T-helper 2 cell (primary cell): ENCODE measurements at regions not wholly inside any gene's neighbourhood (a gene's known extent, or its start where the extent isn't known, plus 50 kb on each side); places are given as distances from the start of the nearest gene placed in this dataset.

ENCODE experiments used
- DNase-seq, 5 experiments: peaks; one replicate each; pipeline versions ENCODE4 v3.0.0 to v3.0.0-alpha.2; 2012 to 2022

- DNase-seq, result no peak
Observed at GRCh38 chr4:129422277-129422676, 326.3 kb downstream of the C4orf33 start.

GRCh38 chr4:129428454-129428853, 332.5 kb downstream of the C4orf33 start:
- no peak for DNase-seq

- no peak for DNase-seq
Observed at GRCh38 chr4:129429581-129430320, 333.8 kb downstream of the C4orf33 start.

GRCh38 chr4:129437347-129437746, 341.4 kb downstream of the C4orf33 start:
- no peak for DNase-seq

- no peak for DNase-seq
Observed at GRCh38 chr4:129438456-129438981, 342.6 kb downstream of the C4orf33 start.

- no peak for DNase-seq
Observed at GRCh38 chr4:129446074-129446473, 350.1 kb downstream of the C4orf33 start.

- DNase-seq, result no peak
Observed at GRCh38 chr4:129453524-129454200, 357.7 kb downstream of the C4orf33 start.

- no peak for DNase-seq
Observed at GRCh38 chr4:129455482-129455881, 359.5 kb downstream of the C4orf33 start.

GRCh38 chr4:129468624-129469023, 372.7 kb downstream of the C4orf33 start:
- DNase-seq, result no peak

GRCh38 chr4:129474698-129475097, 378.7 kb downstream of the C4orf33 start:
- no peak for DNase-seq

GRCh38 chr4:129481107-129481506, 385.2 kb downstream of the C4orf33 start:
- DNase-seq, result no peak

- DNase-seq, result no peak
Observed at GRCh38 chr4:129488427-129488826, 392.5 kb downstream of the C4orf33 start.

GRCh38 chr4:129490516-129490915, 394.6 kb downstream of the C4orf33 start:
- DNase-seq, result no peak

GRCh38 chr4:129498626-129499025, 402.7 kb downstream of the C4orf33 start:
- no peak for DNase-seq

- no peak for DNase-seq
Observed at GRCh38 chr4:129514852-129515251, 418.9 kb downstream of the C4orf33 start.

GRCh38 chr4:129515356-129515755, 419.4 kb downstream of the C4orf33 start:
- no peak for DNase-seq

- DNase-seq, result no peak
Observed at GRCh38 chr4:129526812-129527211, 430.9 kb downstream of the C4orf33 start.

- DNase-seq, result no peak
Observed at GRCh38 chr4:129531253-129531652, 435.3 kb downstream of the C4orf33 start.

- DNase-seq, result no peak
Observed at GRCh38 chr4:129532573-129532972, 436.6 kb downstream of the C4orf33 start.

- DNase-seq, result no peak
Observed at GRCh38 chr4:129543299-129543698, 447.3 kb downstream of the C4orf33 start.

- DNase-seq, result no peak
Observed at GRCh38 chr4:129545599-129546278, 449.8 kb downstream of the C4orf33 start.

- DNase-seq, result no peak
Observed at GRCh38 chr4:129546531-129546930, 450.6 kb downstream of the C4orf33 start.

- DNase-seq, result no peak
Observed at GRCh38 chr4:129550281-129550785, 454.4 kb downstream of the C4orf33 start.
